ENCODE measurements at regions not wholly inside any gene's neighbourhood (a gene's known extent, or its start where the extent isn't known, plus 50 kb on each side); places are given as distances from the start of the nearest gene placed in this dataset.

DNA sequence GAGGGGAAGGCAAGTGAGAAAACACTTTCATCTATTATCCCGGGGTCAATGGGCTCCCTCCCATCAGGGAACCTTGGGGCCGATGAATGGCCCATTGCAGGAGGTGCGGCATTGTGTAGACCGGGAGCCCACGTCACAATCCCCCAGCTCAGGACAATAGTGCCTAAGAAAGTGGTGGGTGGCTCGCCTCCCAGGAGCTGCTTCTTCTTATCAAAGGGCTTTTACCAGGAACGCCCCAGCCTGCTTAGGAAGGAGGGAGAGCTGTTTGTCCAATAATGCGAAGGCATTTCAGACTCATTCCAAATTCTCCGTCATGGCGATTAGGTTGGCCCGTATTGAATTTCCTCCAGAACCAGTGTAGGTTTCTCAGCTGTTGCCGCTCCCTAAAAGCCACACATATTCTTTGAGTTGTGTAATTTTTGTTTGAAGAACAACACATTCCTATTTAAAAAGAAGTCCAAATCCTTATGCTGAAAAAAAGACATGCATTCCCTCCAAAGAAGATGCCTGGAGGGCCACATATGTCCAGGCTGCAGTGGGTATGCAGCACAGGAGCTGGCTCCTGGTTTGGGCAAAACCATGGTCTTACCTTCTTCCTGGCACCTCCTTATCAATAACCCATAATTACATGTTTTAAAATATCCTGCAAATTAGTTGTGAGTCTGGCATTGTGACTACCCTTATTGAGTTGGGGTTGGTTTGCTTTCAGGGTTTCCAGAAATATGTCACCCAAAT, 264.7 kb downstream of the MYCN start:
- TF ChIP-seq CTCF (IDR thresholded peaks at IDR 0.05; ENCODE audit: low read length), result no peak
- TF ChIP-seq EZH2 (IDR thresholded peaks at IDR 0.05; ENCODE audit: borderline replicate concordance, low read length), result no peak
